ENCODE measurements at regions not wholly inside any gene's neighbourhood (a gene's known extent, or its start where the extent isn't known, plus 50 kb on each side); places are given as distances from the start of the nearest gene placed in this dataset.

- TF ChIP-seq KLF7 (tag by site-specific recombination; IDR thresholded peaks at IDR 0.05; ENCODE audit: borderline replicate concordance) = no peak
- TF ChIP-seq ZBTB7A (tag by site-specific recombination; IDR thresholded peaks at IDR 0.05; ENCODE audit: low read depth) = no peak
- TF ChIP-seq ZNF311 (tag by site-specific recombination; IDR thresholded peaks at IDR 0.05; ENCODE audit: borderline replicate concordance) = no peak
- TF ChIP-seq EGR2 (tag by site-specific recombination; IDR thresholded peaks at IDR 0.05; ENCODE audit: low read depth) = no peak
Measured at GRCh38 chr19:28012361-28012760, 1200.6 kb downstream of the UQCRFS1 start (continued).

GRCh38 chr19:28010656-28011055 is 1202.3 kb downstream of the UQCRFS1 start:
- Histone ChIP-seq H3K27ac (ENCODE audit: extremely low read depth, low read depth, low read length) (no peak overlapping the region), H3K4me1 (ENCODE audit: control insufficient read depth, insufficient read depth, low read length) (peaks cover 11% of the 10 kb centered on the region; the same call in 1 of the 2 replicates), H3K4me3 (ENCODE audit: low read depth, low read length) (no peak overlapping the region), H3K36me3 (ENCODE audit: control insufficient read depth in 2 of 2, insufficient read depth in 1 of 2, low read length in 2 of 2) (no peaks in the 10 kb centered on the region), H3K9me3 (ENCODE audit: control insufficient read depth, insufficient read depth, low read depth, low read length) (peaks cover 2% of the 10 kb centered on the region; the same call in 1 of the 2 replicates)
- POLR2A ChIA-PET = no interaction called here
- CTCF ChIA-PET = no interaction called here
- TF ChIP-seq PRDM6 (tag by site-specific recombination; IDR thresholded peaks at IDR 0.05) (peak; percentile 31; the same call in 1 of the 2 replicates), ZXDB (tag by site-specific recombination; IDR thresholded peaks at IDR 0.05) (peak; percentile 39; the same call in 1 of the 2 replicates), GFI1B (tag by site-specific recombination; IDR thresholded peaks at IDR 0.05) (peak; percentile 84), KLF17 (tag by site-specific recombination; IDR thresholded peaks at IDR 0.05) (0 out of 2 replicates have a peak, but pooled peaks have one; percentile 10), ZNF280D (tag by site-specific recombination; IDR thresholded peaks at IDR 0.05) (no peak), KLF1 (tag by site-specific recombination; IDR thresholded peaks at IDR 0.05) (peak; percentile 60)

GRCh38 chr19:28009696-28010095 is 1203.3 kb downstream of the UQCRFS1 start:
- Histone ChIP-seq H3K4me1 (ENCODE audit: control insufficient read depth, insufficient read depth, low read length) (peaks cover 11% of the 10 kb centered on the region; the same call in 1 of the 2 replicates), H3K36me3 (ENCODE audit: control insufficient read depth in 2 of 2, insufficient read depth in 1 of 2, low read length in 2 of 2) (no peaks in the 10 kb centered on the region), H3K27ac (ENCODE audit: extremely low read depth, low read depth, low read length) (no peak overlapping the region), H3K4me3 (ENCODE audit: low read depth, low read length) (no peak overlapping the region), H3K9me3 (ENCODE audit: control insufficient read depth, insufficient read depth, low read depth, low read length) (no peaks in the 10 kb centered on the region; the same call in 1 of the 2 replicates)
- POLR2A ChIA-PET = interaction anchor here (0.5 kb wide), 1 partner anchor 71 kb away, joined by 3 read pairs; no protein-coding TSS in a partner anchor
- CTCF ChIA-PET = interaction anchor here (2.3 kb wide), 1 partner anchor 36 kb away, joined by 13 read pairs; no protein-coding TSS in a partner anchor
- TF ChIP-seq ZBTB1 (tag by site-specific recombination; IDR thresholded peaks at IDR 0.05) = no peak
- no peak for TF ChIP-seq ZNF670 (tag by site-specific recombination; IDR thresholded peaks at IDR 0.05; ENCODE audit: low read depth)
- TF ChIP-seq ZNF830 (tag by site-specific recombination; IDR thresholded peaks at IDR 0.05; ENCODE audit: low read depth) = no peak
- no peak for TF ChIP-seq ZNF10 (tag by site-specific recombination; IDR thresholded peaks at IDR 0.05)
- no peak for TF ChIP-seq ZNF544 (tag by site-specific recombination; IDR thresholded peaks at IDR 0.05)
- no peak for TF ChIP-seq ATF2 (tag by site-specific recombination; IDR thresholded peaks at IDR 0.05; ENCODE audit: low read depth)
- no peak for TF ChIP-seq ZNF366 (tag by site-specific recombination; conservative IDR thresholded peaks at IDR 0.05)
- TF ChIP-seq ZNF585B (tag by site-specific recombination; IDR thresholded peaks at IDR 0.05) = no peak
- TF ChIP-seq ZNF530 (tag by site-specific recombination; IDR thresholded peaks at IDR 0.05; ENCODE audit: low read depth) = no peak
- TF ChIP-seq ZNF837 (tag by site-specific recombination; IDR thresholded peaks at IDR 0.05) = no peak
- TF ChIP-seq SP2 (tag by site-specific recombination; IDR thresholded peaks at IDR 0.05) = no peak
- TF ChIP-seq ZNF521 (tag by site-specific recombination; IDR thresholded peaks at IDR 0.05) = no peak
